IMR-90 (cell line): ENCODE measurements at regions not wholly inside any gene's neighbourhood (a gene's known extent, or its start where the extent isn't known, plus 50 kb on each side); places are given as distances from the start of the nearest gene placed in this dataset.

Source experiments
- ATAC-seq: fragments of 200-7000 bp; cut with Tn5 transposase; 2 replicates; pipeline ENCODE4 v1.9.1; 2020; ENCODE audit warnings: low read depth, mild to moderate bottlenecking, moderate library complexity
- BruUV-seq: library from RNA; stranded (reverse); fragments of 400-500 nt; replicated peaks from 2 replicates; lab custom pipeline; 2021; lab: Mats Ljungman, UMichigan
- CTCF ChIA-PET: fragments of 300-600 bp; formaldehyde crosslinking; extraction: SDS; loops from one replicate; lab custom pipeline; 2021; ENCODE audit warnings: antibody characterized with exemption; lab: Yijun Ruan, JAX
- POLR2A ChIA-PET: fragments of 300-600 bp; sonication (Branson Sonifier 250); formaldehyde crosslinking; loops from one replicate; lab custom pipeline; 2022; ENCODE audit warnings: antibody characterized with exemption; ENCODE audit not compliant: unreplicated experiment; lab: Charles Lee
- DNase-seq: peaks from one replicate; pipeline ENCODE4 v3.0.0; 2013
- H2AFZ ChIP-seq: replicated peaks from 2 replicates; pipeline ENCODE3; 2013; ENCODE audit warnings: low read length, mild to moderate bottlenecking; ENCODE audit not compliant: poor library complexity
- H2AK5ac ChIP-seq: 2 replicates; pipeline ENCODE4 v1.6.1; 2013; ENCODE audit warnings: low read depth, low read length, inconsistent platforms
- H2AK9ac ChIP-seq: replicated peaks from 2 replicates; pipeline ENCODE3; 2013; ENCODE audit warnings: mild to moderate bottlenecking, low read depth, low read length, moderate library complexity; ENCODE audit not compliant: poor library complexity
- H2BK120ac ChIP-seq: 2 replicates; pipeline ENCODE4 v1.6.1; 2013; ENCODE audit warnings: low read depth, low read length, inconsistent platforms
- H2BK15ac ChIP-seq: 3 replicates; pipeline ENCODE4 v1.6.1; 2013; ENCODE audit warnings: low read depth, low read length, inconsistent platforms
- H2BK20ac ChIP-seq: 2 replicates; pipeline ENCODE4 v1.6.1; 2013; ENCODE audit warnings: low read depth, mild to moderate bottlenecking, inconsistent platforms, low read length, moderate library complexity
- H2BK5ac ChIP-seq: 2 replicates; pipeline ENCODE4 v1.6.1; 2013; ENCODE audit warnings: mild to moderate bottlenecking, low read depth, low read length, inconsistent platforms; ENCODE audit not compliant: poor library complexity, severe bottlenecking
- H3K14ac ChIP-seq: replicated peaks from 2 replicates; pipeline ENCODE4 v1.6.1; 2013; ENCODE audit warnings: low read depth, low read length, inconsistent platforms
- H3K18ac ChIP-seq: 2 replicates; pipeline ENCODE4 v1.6.1; 2013; ENCODE audit warnings: low read depth, low read length, control low read depth
- H3K23ac ChIP-seq: 2 replicates; pipeline ENCODE4 v1.6.1; 2013; ENCODE audit warnings: low read depth, low read length, inconsistent platforms
- H3K27ac ChIP-seq: 2 replicates; pipeline ENCODE4 v1.5.1; 2013; ENCODE audit warnings: mild to moderate bottlenecking, control low read depth, low read length; ENCODE audit not compliant: insufficient read depth
- H3K27me3 ChIP-seq: 2 replicates; pipeline ENCODE4 v1.6.1; 2013; ENCODE audit warnings: low read length; ENCODE audit not compliant: control insufficient read depth, insufficient read depth
- H3K36me3 ChIP-seq: 2 replicates; pipeline ENCODE4 v1.6.1; 2013; ENCODE audit warnings: low read length, mixed read lengths; ENCODE audit not compliant: control insufficient read depth, insufficient read depth
- H3K4ac ChIP-seq: 2 replicates; pipeline ENCODE4 v1.6.1; 2013; ENCODE audit warnings: low read depth, low read length, inconsistent platforms
- H3K4me1 ChIP-seq: 2 replicates; pipeline ENCODE4 v1.6.1; 2013; ENCODE audit warnings: low read length, mixed read lengths; ENCODE audit not compliant: control insufficient read depth, insufficient read depth
- H3K4me2 ChIP-seq: 2 replicates; pipeline ENCODE4 v1.6.1; 2013; ENCODE audit warnings: low read depth, mild to moderate bottlenecking, control low read depth, low read length, moderate library complexity
- H3K4me3 ChIP-seq: 2 replicates; pipeline ENCODE4 v1.5.1; 2013; ENCODE audit warnings: low read depth, mild to moderate bottlenecking, control low read depth, low read length, moderate library complexity; ENCODE audit not compliant: insufficient read depth
- H3K56ac ChIP-seq: 2 replicates; pipeline ENCODE4 v1.6.1; 2013; ENCODE audit warnings: low read length, inconsistent platforms; ENCODE audit not compliant: insufficient read depth; ENCODE audit errors: extremely low read depth
- H3K79me1 ChIP-seq, 2 experiments: 2 replicates each; pipeline ENCODE4 v1.6.1; 2013; ENCODE audit warnings: low read length in 2 of 2, inconsistent platforms in 1 of 2, low read depth in 1 of 2
- H3K9ac ChIP-seq: 2 replicates; pipeline ENCODE4 v1.6.1; 2013; ENCODE audit warnings: low read depth, low read length, control low read depth
- H3K9me1 ChIP-seq: 2 replicates; pipeline ENCODE4 v1.6.1; 2013; ENCODE audit warnings: low read length, inconsistent platforms; ENCODE audit not compliant: insufficient read depth
- H3K9me3 ChIP-seq: 2 replicates; pipeline ENCODE4 v1.6.1; 2013; ENCODE audit warnings: low read length; ENCODE audit not compliant: control insufficient read depth, insufficient read depth
- H4K20me1 ChIP-seq: 2 replicates; pipeline ENCODE4 v1.6.1; 2013; ENCODE audit warnings: low read length, inconsistent platforms; ENCODE audit not compliant: insufficient read depth
- H4K5ac ChIP-seq: 2 replicates; pipeline ENCODE4 v1.6.1; 2013; ENCODE audit warnings: mild to moderate bottlenecking, low read depth, low read length, control low read depth
- H4K8ac ChIP-seq, 2 experiments: 2 replicates each; pipeline ENCODE4 v1.6.1; 2013; ENCODE audit warnings: low read depth in 2 of 2, low read length in 2 of 2, control low read depth in 1 of 2, inconsistent platforms in 1 of 2
- H4K91ac ChIP-seq: 2 replicates; pipeline ENCODE4 v1.6.1; 2013; ENCODE audit warnings: low read depth, low read length, inconsistent platforms; ENCODE audit not compliant: insufficient read depth
- BHLHE40 ChIP-seq: fragments of 150-350 bp; IDR thresholded peaks from 2 replicates; pipeline ENCODE4 v1.6.1; 2016; ENCODE audit warnings: mild to moderate bottlenecking, low read depth, low read length
- CEBPB ChIP-seq: IDR thresholded peaks from 2 replicates; pipeline ENCODE4 v1.6.1; 2012; ENCODE audit warnings: low read depth, low read length, improper control_type of control experiment
- CHD1 ChIP-seq: IDR thresholded peaks from 2 replicates; pipeline ENCODE4 v1.6.1; 2012; ENCODE audit warnings: low read depth, low read length, improper control_type of control experiment
- CTCF ChIP-seq: conservative IDR thresholded peaks from 2 replicates; pipeline ENCODE4 v1.5.1; 2012; ENCODE audit warnings: mild to moderate bottlenecking, low read depth, low read length, improper control_type of control experiment
- ELK1 ChIP-seq: fragments of 150-350 bp; IDR thresholded peaks from 2 replicates; pipeline ENCODE4 v1.6.1; 2016; ENCODE audit warnings: low read depth, mild to moderate bottlenecking, low read length, moderate library complexity, borderline replicate concordance
- FOS ChIP-seq: fragments of 150-350 bp; IDR thresholded peaks from 2 replicates; pipeline ENCODE4 v1.6.1; 2016; ENCODE audit warnings: low read depth, low read length
- MAFK ChIP-seq: IDR thresholded peaks from 2 replicates; pipeline ENCODE4 v1.6.1; 2012; ENCODE audit warnings: low read depth, low read length, improper control_type of control experiment
- MAZ ChIP-seq: IDR thresholded peaks from 2 replicates; pipeline ENCODE4 v1.6.1; 2012; ENCODE audit warnings: low read depth, mild to moderate bottlenecking, low read length, improper control_type of control experiment, moderate library complexity, borderline replicate concordance
- MXI1 ChIP-seq: IDR thresholded peaks from 2 replicates; pipeline ENCODE4 v1.6.1; 2012; ENCODE audit warnings: low read depth, mild to moderate bottlenecking, low read length, moderate library complexity, borderline replicate concordance
- NFE2L2 ChIP-seq: fragments of 150-350 bp; IDR thresholded peaks from 2 replicates; pipeline ENCODE4 v1.6.1; 2016; ENCODE audit warnings: low read depth, mild to moderate bottlenecking, low read length
- POLR2A ChIP-seq: IDR thresholded peaks from 2 replicates; pipeline ENCODE4 v1.6.1; 2012; ENCODE audit warnings: mild to moderate bottlenecking, low read depth, low read length
- RAD21 ChIP-seq: IDR thresholded peaks from 2 replicates; pipeline ENCODE4 v1.6.1; 2012; ENCODE audit warnings: low read length, improper control_type of control experiment
- RCOR1 ChIP-seq: IDR thresholded peaks from 2 replicates; pipeline ENCODE4 v1.6.1; 2012; ENCODE audit warnings: mild to moderate bottlenecking, low read length, improper control_type of control experiment; ENCODE audit not compliant: insufficient replicate concordance
- RFX5 ChIP-seq: IDR thresholded peaks from 2 replicates; pipeline ENCODE4 v1.8.0; 2012; ENCODE audit warnings: low read depth, mild to moderate bottlenecking, low read length, moderate library complexity
- SMC3 ChIP-seq: fragments of 150-350 bp; IDR thresholded peaks from 2 replicates; pipeline ENCODE4 v1.6.1; 2016; ENCODE audit warnings: low read depth, mild to moderate bottlenecking, antibody characterized with exemption, low read length, moderate library complexity
- USF2 ChIP-seq: fragments of 150-350 bp; IDR thresholded peaks from 2 replicates; pipeline ENCODE4 v1.6.1; 2017; ENCODE audit warnings: mild to moderate bottlenecking, antibody characterized with exemption, low read length, low read depth
- WGBS, 2 experiments: methylation state at CpG; one replicate each; pipeline versions ENCODE4 v1.1.5 to v1.1.7; 2013; ENCODE audit warnings: missing lambda C conversion rate in 2 of 2; ENCODE audit not compliant: insufficient read length in 1 of 2; ENCODE audit errors: extremely low coverage in 2 of 2; 5-methylcytosine and 5-hydroxymethylcytosine counted together
- dilution Hi-C: fragments of 300-500 bp; cut with HindIII; formaldehyde crosslinking; loops from one replicate; pipeline ENCODE4 v1.14.3; 2018; ENCODE audit warnings: low sequenced_read_pairs; ENCODE audit not compliant: unreplicated experiment
- in situ Hi-C: fragments of 300-500 bp; cut with MboI; formaldehyde crosslinking; loops from 3 replicates; pipeline ENCODE4 v1.14.3; 2019; ENCODE audit warnings: low sequenced_read_pairs, inconsistent platforms, mixed read lengths
- intact Hi-C: fragments of 100-400 bp; cut with micrococcal nuclease; formaldehyde crosslinking; loops from 2 replicates; pipeline ENCODE4 v1.10.0; 2022

GRCh38 chr12:118603610-118604361, 227.4 kb downstream of the SUDS3 start:
- Histone ChIP-seq H3K4me1 (no peaks in the 10 kb centered on the region), H3K4me2 (no peak overlapping the region), H2BK20ac (no peak overlapping the region), H3K4me3 (no peak overlapping the region), H3K9me1 (no peaks in the 10 kb centered on the region), H2AK5ac (no peak overlapping the region), H4K91ac (no peak overlapping the region), H2BK120ac (no peak overlapping the region), H3K79me1 (no peaks in the 10 kb centered on the region), H3K36me3 (no peaks in the 10 kb centered on the region), H2AK9ac (no peak overlapping the region), H4K5ac (no peak overlapping the region), H3K23ac (no peak overlapping the region), H3K14ac (no peak overlapping the region), H3K56ac (no peak overlapping the region), H3K27ac (no peak overlapping the region), H2AFZ (no peak overlapping the region), H2BK15ac (no peak overlapping the region), H3K18ac (no peak overlapping the region), H3K9ac (no peak overlapping the region), H4K8ac (no peak overlapping the region), H3K4ac (no peak overlapping the region), H2BK5ac (no peak overlapping the region), H4K20me1 (no peaks in the 10 kb centered on the region), H3K9me3 (peaks cover 22% of the 10 kb centered on the region), H3K27me3 (no peaks in the 10 kb centered on the region)
- no TSS peak for BruUV-seq
- intact Hi-C loops, result no loop called here
- DNase-seq (no peak), ATAC-seq (no peak)
- ChIA-PET POLR2A (no interaction called here), CTCF (no interaction called here)
- TF ChIP-seq MAFK, result no peak
- no peak for TF ChIP-seq POLR2A
- TF ChIP-seq RCOR1, result no peak
- TF ChIP-seq RAD21, result no peak
- no peak for TF ChIP-seq SMC3
- TF ChIP-seq BHLHE40, result no peak
- no peak for TF ChIP-seq CEBPB
- no peak for TF ChIP-seq CHD1
- TF ChIP-seq USF2, result no peak
- TF ChIP-seq FOS, result no peak
- no peak for TF ChIP-seq NFE2L2
- no peak for TF ChIP-seq RFX5
- no peak for TF ChIP-seq MAZ
- TF ChIP-seq CTCF, result no peak
- no peak for TF ChIP-seq MXI1
- no peak for TF ChIP-seq ELK1
- WGBS, 2 experiments, result no CpG with 5 or more reads among the region's 3 CpGs
- in situ Hi-C loops, result no loop called here
- dilution Hi-C loops, result no loop called here
